ENCODE measurements at regions not wholly inside any gene's neighbourhood (a gene's known extent, or its start where the extent isn't known, plus 50 kb on each side); places are given as distances from the start of the nearest gene placed in this dataset.

DNA sequence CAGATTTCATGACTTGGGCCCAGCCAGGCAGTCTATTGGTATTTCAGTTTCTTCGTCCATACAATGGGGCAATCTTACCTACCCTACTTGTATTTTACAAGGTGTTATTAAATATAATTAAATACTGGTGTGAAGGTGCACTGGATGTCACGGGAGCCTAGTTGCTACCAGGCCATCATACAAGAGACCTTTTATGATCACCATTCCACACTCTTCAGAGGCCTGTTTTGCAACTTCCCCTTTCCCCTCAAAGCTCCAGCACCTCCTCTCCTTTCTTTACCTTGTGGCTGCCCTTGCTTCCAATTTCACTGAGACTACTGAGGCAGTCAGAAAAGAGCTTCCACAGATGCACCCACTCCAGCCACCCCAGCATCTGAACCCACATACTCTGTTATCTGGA, 93.8 kb upstream of the HELT start (continued):
- TF ChIP-seq, protein P1, sequence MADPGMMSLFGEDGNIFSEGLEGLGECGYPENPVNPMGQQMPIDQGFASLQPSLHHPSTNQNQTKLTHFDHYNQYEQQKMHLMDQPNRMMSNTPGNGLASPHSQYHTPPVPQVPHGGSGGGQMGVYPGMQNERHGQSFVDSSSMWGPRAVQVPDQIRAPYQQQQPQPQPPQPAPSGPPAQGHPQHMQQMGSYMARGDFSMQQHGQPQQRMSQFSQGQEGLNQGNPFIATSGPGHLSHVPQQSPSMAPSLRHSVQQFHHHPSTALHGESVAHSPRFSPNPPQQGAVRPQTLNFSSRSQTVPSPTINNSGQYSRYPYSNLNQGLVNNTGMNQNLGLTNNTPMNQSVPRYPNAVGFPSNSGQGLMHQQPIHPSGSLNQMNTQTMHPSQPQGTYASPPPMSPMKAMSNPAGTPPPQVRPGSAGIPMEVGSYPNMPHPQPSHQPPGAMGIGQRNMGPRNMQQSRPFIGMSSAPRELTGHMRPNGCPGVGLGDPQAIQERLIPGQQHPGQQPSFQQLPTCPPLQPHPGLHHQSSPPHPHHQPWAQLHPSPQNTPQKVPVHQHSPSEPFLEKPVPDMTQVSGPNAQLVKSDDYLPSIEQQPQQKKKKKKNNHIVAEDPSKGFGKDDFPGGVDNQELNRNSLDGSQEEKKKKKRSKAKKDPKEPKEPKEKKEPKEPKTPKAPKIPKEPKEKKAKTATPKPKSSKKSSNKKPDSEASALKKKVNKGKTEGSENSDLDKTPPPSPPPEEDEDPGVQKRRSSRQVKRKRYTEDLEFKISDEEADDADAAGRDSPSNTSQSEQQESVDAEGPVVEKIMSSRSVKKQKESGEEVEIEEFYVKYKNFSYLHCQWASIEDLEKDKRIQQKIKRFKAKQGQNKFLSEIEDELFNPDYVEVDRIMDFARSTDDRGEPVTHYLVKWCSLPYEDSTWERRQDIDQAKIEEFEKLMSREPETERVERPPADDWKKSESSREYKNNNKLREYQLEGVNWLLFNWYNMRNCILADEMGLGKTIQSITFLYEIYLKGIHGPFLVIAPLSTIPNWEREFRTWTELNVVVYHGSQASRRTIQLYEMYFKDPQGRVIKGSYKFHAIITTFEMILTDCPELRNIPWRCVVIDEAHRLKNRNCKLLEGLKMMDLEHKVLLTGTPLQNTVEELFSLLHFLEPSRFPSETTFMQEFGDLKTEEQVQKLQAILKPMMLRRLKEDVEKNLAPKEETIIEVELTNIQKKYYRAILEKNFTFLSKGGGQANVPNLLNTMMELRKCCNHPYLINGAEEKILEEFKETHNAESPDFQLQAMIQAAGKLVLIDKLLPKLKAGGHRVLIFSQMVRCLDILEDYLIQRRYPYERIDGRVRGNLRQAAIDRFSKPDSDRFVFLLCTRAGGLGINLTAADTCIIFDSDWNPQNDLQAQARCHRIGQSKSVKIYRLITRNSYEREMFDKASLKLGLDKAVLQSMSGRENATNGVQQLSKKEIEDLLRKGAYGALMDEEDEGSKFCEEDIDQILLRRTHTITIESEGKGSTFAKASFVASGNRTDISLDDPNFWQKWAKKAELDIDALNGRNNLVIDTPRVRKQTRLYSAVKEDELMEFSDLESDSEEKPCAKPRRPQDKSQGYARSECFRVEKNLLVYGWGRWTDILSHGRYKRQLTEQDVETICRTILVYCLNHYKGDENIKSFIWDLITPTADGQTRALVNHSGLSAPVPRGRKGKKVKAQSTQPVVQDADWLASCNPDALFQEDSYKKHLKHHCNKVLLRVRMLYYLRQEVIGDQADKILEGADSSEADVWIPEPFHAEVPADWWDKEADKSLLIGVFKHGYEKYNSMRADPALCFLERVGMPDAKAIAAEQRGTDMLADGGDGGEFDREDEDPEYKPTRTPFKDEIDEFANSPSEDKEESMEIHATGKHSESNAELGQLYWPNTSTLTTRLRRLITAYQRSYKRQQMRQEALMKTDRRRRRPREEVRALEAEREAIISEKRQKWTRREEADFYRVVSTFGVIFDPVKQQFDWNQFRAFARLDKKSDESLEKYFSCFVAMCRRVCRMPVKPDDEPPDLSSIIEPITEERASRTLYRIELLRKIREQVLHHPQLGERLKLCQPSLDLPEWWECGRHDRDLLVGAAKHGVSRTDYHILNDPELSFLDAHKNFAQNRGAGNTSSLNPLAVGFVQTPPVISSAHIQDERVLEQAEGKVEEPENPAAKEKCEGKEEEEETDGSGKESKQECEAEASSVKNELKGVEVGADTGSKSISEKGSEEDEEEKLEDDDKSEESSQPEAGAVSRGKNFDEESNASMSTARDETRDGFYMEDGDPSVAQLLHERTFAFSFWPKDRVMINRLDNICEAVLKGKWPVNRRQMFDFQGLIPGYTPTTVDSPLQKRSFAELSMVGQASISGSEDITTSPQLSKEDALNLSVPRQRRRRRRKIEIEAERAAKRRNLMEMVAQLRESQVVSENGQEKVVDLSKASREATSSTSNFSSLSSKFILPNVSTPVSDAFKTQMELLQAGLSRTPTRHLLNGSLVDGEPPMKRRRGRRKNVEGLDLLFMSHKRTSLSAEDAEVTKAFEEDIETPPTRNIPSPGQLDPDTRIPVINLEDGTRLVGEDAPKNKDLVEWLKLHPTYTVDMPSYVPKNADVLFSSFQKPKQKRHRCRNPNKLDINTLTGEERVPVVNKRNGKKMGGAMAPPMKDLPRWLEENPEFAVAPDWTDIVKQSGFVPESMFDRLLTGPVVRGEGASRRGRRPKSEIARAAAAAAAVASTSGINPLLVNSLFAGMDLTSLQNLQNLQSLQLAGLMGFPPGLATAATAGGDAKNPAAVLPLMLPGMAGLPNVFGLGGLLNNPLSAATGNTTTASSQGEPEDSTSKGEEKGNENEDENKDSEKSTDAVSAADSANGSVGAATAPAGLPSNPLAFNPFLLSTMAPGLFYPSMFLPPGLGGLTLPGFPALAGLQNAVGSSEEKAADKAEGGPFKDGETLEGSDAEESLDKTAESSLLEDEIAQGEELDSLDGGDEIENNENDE (IDR thresholded peaks at IDR 0.05; ENCODE audit: insufficient replicate concordance, low read length), result no peak
- TF ChIP-seq SUZ12 (IDR thresholded peaks at IDR 0.05; ENCODE audit: low read length) (no peak), CBX5 (IDR thresholded peaks at IDR 0.05; ENCODE audit: low read depth, low read length) (no peak), SAP30 (IDR thresholded peaks at IDR 0.05; ENCODE audit: insufficient read depth, insufficient replicate concordance, low read length) (no peak), CBX8 (IDR thresholded peaks at IDR 0.05; ENCODE audit: borderline replicate concordance, low read depth, low read length) (no peak), NRF1 (IDR thresholded peaks at IDR 0.05; ENCODE audit: low read depth, low read length) (no peak)
- TF ChIP-seq, protein P2, sequence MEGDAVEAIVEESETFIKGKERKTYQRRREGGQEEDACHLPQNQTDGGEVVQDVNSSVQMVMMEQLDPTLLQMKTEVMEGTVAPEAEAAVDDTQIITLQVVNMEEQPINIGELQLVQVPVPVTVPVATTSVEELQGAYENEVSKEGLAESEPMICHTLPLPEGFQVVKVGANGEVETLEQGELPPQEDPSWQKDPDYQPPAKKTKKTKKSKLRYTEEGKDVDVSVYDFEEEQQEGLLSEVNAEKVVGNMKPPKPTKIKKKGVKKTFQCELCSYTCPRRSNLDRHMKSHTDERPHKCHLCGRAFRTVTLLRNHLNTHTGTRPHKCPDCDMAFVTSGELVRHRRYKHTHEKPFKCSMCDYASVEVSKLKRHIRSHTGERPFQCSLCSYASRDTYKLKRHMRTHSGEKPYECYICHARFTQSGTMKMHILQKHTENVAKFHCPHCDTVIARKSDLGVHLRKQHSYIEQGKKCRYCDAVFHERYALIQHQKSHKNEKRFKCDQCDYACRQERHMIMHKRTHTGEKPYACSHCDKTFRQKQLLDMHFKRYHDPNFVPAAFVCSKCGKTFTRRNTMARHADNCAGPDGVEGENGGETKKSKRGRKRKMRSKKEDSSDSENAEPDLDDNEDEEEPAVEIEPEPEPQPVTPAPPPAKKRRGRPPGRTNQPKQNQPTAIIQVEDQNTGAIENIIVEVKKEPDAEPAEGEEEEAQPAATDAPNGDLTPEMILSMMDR (IDR thresholded peaks at IDR 0.05; ENCODE audit: control extremely low read depth in 1 of 3, insufficient read depth in 1 of 3, low read depth in 1 of 3, low read length in 3 of 3), result no peak
- TF ChIP-seq, protein P3, sequence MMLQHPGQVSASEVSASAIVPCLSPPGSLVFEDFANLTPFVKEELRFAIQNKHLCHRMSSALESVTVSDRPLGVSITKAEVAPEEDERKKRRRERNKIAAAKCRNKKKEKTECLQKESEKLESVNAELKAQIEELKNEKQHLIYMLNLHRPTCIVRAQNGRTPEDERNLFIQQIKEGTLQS (IDR thresholded peaks at IDR 0.05; ENCODE audit: insufficient read depth, low read depth, low read length), result no peak

Measured in H1 (cell line).